SK-N-SH treated with all-trans-retinoic acid at 6 μM for 48 hours (cell line): ENCODE measurements at regions not wholly inside any gene's neighbourhood (a gene's known extent, or its start where the extent isn't known, plus 50 kb on each side); places are given as distances from the start of the nearest gene placed in this dataset.

Experiments
- ATAC-seq: fragments of 200-7000 bp; cut with Tn5 transposase; 3 replicates; pipeline ENCODE4 v1.9.1; 2020; ENCODE audit warnings: mild to moderate bottlenecking, moderate library complexity
- ARNTL ChIP-seq: fragments of 450-650 bp; formaldehyde crosslinking; IDR thresholded peaks from 2 replicates; pipeline ENCODE4 v1.5.0; 2020; ENCODE audit warnings: low read depth, mild to moderate bottlenecking, moderate library complexity, borderline replicate concordance
- BACH2 ChIP-seq: fragments of 250-450 bp; sonication (Bioruptor Pico); IDR thresholded peaks from 2 replicates; pipeline ENCODE4 v1.9.0; 2021; ENCODE audit warnings: mild to moderate bottlenecking, borderline replicate concordance
- CSDC2 ChIP-seq: fragments of 250-450 bp; sonication (Bioruptor Pico); IDR thresholded peaks from 2 replicates; pipeline ENCODE4 v1.5.0; 2020; ENCODE audit warnings: mild to moderate bottlenecking, moderate library complexity
- CSRNP3 ChIP-seq: fragments of 250-450 bp; sonication (Bioruptor Pico); IDR thresholded peaks from 2 replicates; pipeline ENCODE4 v1.5.1; 2021; ENCODE audit warnings: mild to moderate bottlenecking, moderate library complexity
- GLIS3 ChIP-seq: fragments of 250-450 bp; sonication (Bioruptor Pico); IDR thresholded peaks from 2 replicates; pipeline ENCODE4 v1.5.0; 2020; ENCODE audit warnings: mild to moderate bottlenecking, moderate library complexity
- ISL1 ChIP-seq: fragments of 250-450 bp; sonication (Bioruptor Pico); IDR thresholded peaks from 2 replicates; pipeline ENCODE4 v2.1.2; 2022; ENCODE audit warnings: mild to moderate bottlenecking, moderate library complexity
- OSR1 ChIP-seq: fragments of 250-450 bp; sonication (Bioruptor Pico); IDR thresholded peaks from 2 replicates; pipeline ENCODE4 v1.8.0; 2022; ENCODE audit warnings: moderate library complexity, mild to moderate bottlenecking, inconsistent platforms
- PATZ1 ChIP-seq: fragments of 250-450 bp; sonication (Bioruptor Pico); IDR thresholded peaks from 2 replicates; pipeline ENCODE4 v1.8.0; 2020; ENCODE audit warnings: mild to moderate bottlenecking, moderate library complexity, borderline replicate concordance
- POU6F1 ChIP-seq: fragments of 250-450 bp; sonication (Bioruptor Pico); IDR thresholded peaks from 2 replicates; pipeline ENCODE4 v1.8.0; 2021; ENCODE audit warnings: low read depth, mild to moderate bottlenecking, moderate library complexity, borderline replicate concordance
- PPARA ChIP-seq: fragments of 250-450 bp; sonication (Bioruptor Pico); IDR thresholded peaks from 2 replicates; pipeline ENCODE4 v1.5.0; 2020; ENCODE audit warnings: mild to moderate bottlenecking, borderline replicate concordance
- RARB ChIP-seq: fragments of 250-450 bp; sonication (Bioruptor Pico); IDR thresholded peaks from 2 replicates; pipeline ENCODE4 v1.8.0; 2021; ENCODE audit warnings: mild to moderate bottlenecking, moderate library complexity
- TOX ChIP-seq: fragments of 250-450 bp; sonication (Bioruptor Pico); IDR thresholded peaks from 2 replicates; pipeline ENCODE4 v1.8.0; 2021; ENCODE audit warnings: mild to moderate bottlenecking, moderate library complexity, borderline replicate concordance
- ZC3H10 ChIP-seq: fragments of 250-450 bp; sonication (Bioruptor Pico); IDR thresholded peaks from 2 replicates; pipeline ENCODE4 v1.5.1; 2021; ENCODE audit warnings: mild to moderate bottlenecking, moderate library complexity
- ZFP3 ChIP-seq: fragments of 250-450 bp; sonication (Bioruptor Pico); IDR thresholded peaks from 2 replicates; pipeline ENCODE4 v1.5.0; 2020; ENCODE audit warnings: mild to moderate bottlenecking, moderate library complexity
- ZFP30 ChIP-seq: fragments of 450-650 bp; formaldehyde crosslinking; IDR thresholded peaks from 2 replicates; pipeline ENCODE4 v1.5.0; 2022; ENCODE audit warnings: mild to moderate bottlenecking, moderate library complexity
- ZNF565 ChIP-seq: fragments of 450-650 bp; formaldehyde crosslinking; conservative IDR thresholded peaks from 2 replicates; pipeline ENCODE4 v1.5.0; 2020; ENCODE audit warnings: low read depth, mild to moderate bottlenecking, moderate library complexity
- ZNF8 ChIP-seq: fragments of 450-650 bp; formaldehyde crosslinking; IDR thresholded peaks from 2 replicates; pipeline ENCODE4 v1.5.0; 2020; ENCODE audit warnings: mild to moderate bottlenecking, moderate library complexity
- TF ChIP-seq, protein P1 (sequence below): fragments of 250-450 bp; sonication (Bioruptor Pico); IDR thresholded peaks from 2 replicates; pipeline ENCODE4 v1.5.1; 2020; ENCODE audit warnings: low read depth, mild to moderate bottlenecking, moderate library complexity

- no peak for ATAC-seq
- TF ChIP-seq ZFP30 (CRISPR knock-in tag) (no peak), TOX (CRISPR knock-in tag) (no peak), CSRNP3 (no peak), RARB (no peak), PPARA (CRISPR knock-in tag) (no peak), ZNF565 (CRISPR knock-in tag) (no peak)
These were observed 542.9 kb downstream of the LRRC70 start for GRCh38 chr5:63121471-63121870.

- TF ChIP-seq CSRNP3 (no peak), ZNF565 (CRISPR knock-in tag) (no peak), CSDC2 (CRISPR knock-in tag) (no peak), GLIS3 (CRISPR knock-in tag) (no peak), ZNF8 (no peak), PPARA (CRISPR knock-in tag) (no peak)
- no peak for ATAC-seq
These were observed 539.6 kb downstream of the LRRC70 start for GRCh38 chr5:63118221-63118620.

- no peak for TF ChIP-seq TOX (CRISPR knock-in tag)
- no peak for TF ChIP-seq GLIS3 (CRISPR knock-in tag)
- TF ChIP-seq ZFP3 (CRISPR knock-in tag) = no peak
- TF ChIP-seq ISL1 = no peak
- no peak for TF ChIP-seq ARNTL
- no peak for TF ChIP-seq ZC3H10 (CRISPR knock-in tag)
- ATAC-seq = no peak
These were observed 533.3 kb downstream of the LRRC70 start for GRCh38 chr5:63111891-63112290.

- TF ChIP-seq RARB (no peak), ZNF8 (no peak)
- ATAC-seq = no peak
These were observed 523.3 kb downstream of the LRRC70 start for GRCh38 chr5:63101870-63102269.

DNA sequence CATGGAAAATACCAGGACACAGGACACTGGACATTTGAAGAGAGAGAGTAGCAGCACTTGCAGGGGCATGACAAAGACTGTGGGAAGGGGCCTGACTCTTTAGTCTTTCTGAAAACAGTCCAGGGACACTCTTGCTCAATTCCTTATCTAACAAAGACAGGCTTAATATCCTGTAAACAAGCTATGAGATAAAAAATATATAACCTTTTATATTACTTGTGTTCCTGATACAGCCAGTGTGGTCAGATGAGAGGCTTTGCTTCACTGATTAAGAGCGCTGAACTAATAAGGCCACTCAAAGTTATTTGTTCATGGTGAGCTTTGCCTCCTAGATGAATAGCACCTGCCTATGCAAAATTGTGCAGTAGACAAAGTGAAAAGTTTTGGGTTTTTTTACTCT is 518.7 kb downstream of the LRRC70 start:
- no peak for TF ChIP-seq ZFP30 (CRISPR knock-in tag)
- TF ChIP-seq, all 23 proteins: peak for 0
- ATAC-seq = no peak

DNA sequence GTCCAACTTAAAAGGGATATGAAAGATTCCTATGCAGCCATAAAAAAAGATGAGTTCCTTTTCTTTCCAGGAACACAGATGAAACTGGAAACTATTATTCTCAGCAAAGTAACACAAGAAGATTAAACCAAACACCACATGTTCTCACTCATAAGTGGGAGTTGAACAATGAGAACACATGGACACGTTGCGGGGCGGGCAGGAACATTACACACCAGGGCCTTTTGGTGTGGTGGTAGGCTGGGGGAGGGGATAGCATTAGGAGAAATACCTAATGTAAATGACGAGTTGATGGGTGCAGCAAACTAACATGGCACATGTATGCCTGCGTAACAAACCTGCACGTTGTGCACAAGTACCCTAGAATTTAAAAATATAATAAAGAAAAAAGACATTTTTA is 516.1 kb downstream of the LRRC70 start:
- TF ChIP-seq POU6F1 (CRISPR knock-in tag) (no peak), PATZ1 (no peak), CSDC2 (CRISPR knock-in tag) (no peak), PPARA (CRISPR knock-in tag) (no peak), OSR1 (CRISPR knock-in tag) (no peak), GLIS3 (CRISPR knock-in tag) (no peak), BACH2 (no peak), CSRNP3 (no peak), ZFP3 (CRISPR knock-in tag) (no peak)
- TF ChIP-seq, protein P1, sequence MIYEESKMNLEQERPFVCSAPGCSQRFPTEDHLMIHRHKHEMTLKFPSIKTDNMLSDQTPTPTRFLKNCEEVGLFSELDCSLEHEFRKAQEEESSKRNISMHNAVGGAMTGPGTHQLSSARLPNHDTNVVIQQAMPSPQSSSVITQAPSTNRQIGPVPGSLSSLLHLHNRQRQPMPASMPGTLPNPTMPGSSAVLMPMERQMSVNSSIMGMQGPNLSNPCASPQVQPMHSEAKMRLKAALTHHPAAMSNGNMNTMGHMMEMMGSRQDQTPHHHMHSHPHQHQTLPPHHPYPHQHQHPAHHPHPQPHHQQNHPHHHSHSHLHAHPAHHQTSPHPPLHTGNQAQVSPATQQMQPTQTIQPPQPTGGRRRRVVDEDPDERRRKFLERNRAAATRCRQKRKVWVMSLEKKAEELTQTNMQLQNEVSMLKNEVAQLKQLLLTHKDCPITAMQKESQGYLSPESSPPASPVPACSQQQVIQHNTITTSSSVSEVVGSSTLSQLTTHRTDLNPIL = no peak
- ATAC-seq = no peak
